H9 (cell line): ENCODE measurements at regions not wholly inside any gene's neighbourhood (a gene's known extent, or its start where the extent isn't known, plus 50 kb on each side); places are given as distances from the start of the nearest gene placed in this dataset.

Experiments used
- DNase-seq: peaks from one replicate; pipeline ENCODE4 v3.0.0-alpha.2; 2017
- H2AFZ ChIP-seq: one replicate; pipeline ENCODE4 v1.6.1; 2013; ENCODE audit warnings: mild to moderate bottlenecking, low read length, control low read depth, moderate library complexity
- H2AK5ac ChIP-seq: 2 replicates; pipeline ENCODE4 v1.6.1; 2013; ENCODE audit warnings: low read length, control low read depth, mixed read lengths; ENCODE audit not compliant: insufficient read length
- H2BK120ac ChIP-seq: one replicate; pipeline ENCODE4 v1.6.1; 2013; ENCODE audit warnings: low read depth, mild to moderate bottlenecking, low read length, control low read depth, inconsistent platforms; ENCODE audit not compliant: poor library complexity, severe bottlenecking
- H2BK12ac ChIP-seq: 2 replicates; pipeline ENCODE4 v1.6.1; 2013; ENCODE audit warnings: low read length, control low read depth, mixed read lengths, low read depth; ENCODE audit not compliant: insufficient read length
- H2BK15ac ChIP-seq: 2 replicates; pipeline ENCODE4 v1.6.1; 2013; ENCODE audit warnings: low read depth, low read length, control low read depth
- H2BK20ac ChIP-seq: one replicate; pipeline ENCODE4 v1.6.1; 2013; ENCODE audit warnings: low read depth, mild to moderate bottlenecking, low read length, control low read depth, inconsistent platforms; ENCODE audit not compliant: poor library complexity, severe bottlenecking
- H2BK5ac ChIP-seq: 2 replicates; pipeline ENCODE4 v1.6.1; 2013; ENCODE audit warnings: low read length, control low read depth, mixed read lengths; ENCODE audit not compliant: insufficient read length
- H3K14ac ChIP-seq: 2 replicates; pipeline ENCODE4 v1.6.1; 2013; ENCODE audit warnings: low read length, control low read depth; ENCODE audit not compliant: insufficient read depth
- H3K18ac ChIP-seq: 2 replicates; pipeline ENCODE4 v1.6.1; 2013; ENCODE audit warnings: low read depth, mild to moderate bottlenecking, mixed read lengths, low read length, control low read depth; ENCODE audit not compliant: insufficient read length
- H3K23ac ChIP-seq: 2 replicates; pipeline ENCODE4 v1.6.1; 2013; ENCODE audit warnings: low read length, control low read depth, mixed read lengths, low read depth; ENCODE audit not compliant: insufficient read length
- H3K23me2 ChIP-seq: 2 replicates; pipeline ENCODE4 v1.6.1; 2013; ENCODE audit warnings: low read depth, mild to moderate bottlenecking, mixed read lengths, low read length, control low read depth; ENCODE audit not compliant: insufficient read length, poor library complexity, severe bottlenecking
- H3K27ac ChIP-seq: 2 replicates; pipeline ENCODE4 v1.5.1; 2013; ENCODE audit warnings: low read length, control low read depth, mixed read lengths, low read depth; ENCODE audit not compliant: insufficient read length
- H3K27me3 ChIP-seq: 2 replicates; pipeline ENCODE4 v1.6.1; 2013; ENCODE audit warnings: low read length, control low read depth, inconsistent platforms; ENCODE audit not compliant: insufficient read depth
- H3K4ac ChIP-seq: 2 replicates; pipeline ENCODE4 v1.6.1; 2013; ENCODE audit warnings: low read depth, mild to moderate bottlenecking, control low read depth, inconsistent platforms, low read length, moderate library complexity
- H3K4me1 ChIP-seq: 2 replicates; pipeline ENCODE4 v1.6.1; 2013; ENCODE audit warnings: low read length, control low read depth, inconsistent platforms; ENCODE audit not compliant: insufficient read depth
- H3K4me2 ChIP-seq: 2 replicates; pipeline ENCODE4 v1.6.1; 2013; ENCODE audit warnings: low read length, control low read depth, mixed read lengths; ENCODE audit not compliant: insufficient read length, insufficient read depth
- H3K56ac ChIP-seq: 2 replicates; pipeline ENCODE4 v1.6.1; 2013; ENCODE audit warnings: low read depth, mild to moderate bottlenecking, mixed read lengths, low read length, control low read depth; ENCODE audit not compliant: insufficient read length
- H3K79me1 ChIP-seq: 2 replicates; pipeline ENCODE4 v1.6.1; 2013; ENCODE audit warnings: low read depth, mild to moderate bottlenecking, moderate library complexity, low read length, control low read depth, inconsistent platforms; ENCODE audit not compliant: insufficient read depth, poor library complexity, severe bottlenecking
- H3K79me2 ChIP-seq: 2 replicates; pipeline ENCODE4 v1.6.1; 2013; ENCODE audit warnings: low read length, control low read depth, inconsistent platforms; ENCODE audit not compliant: insufficient read depth
- H3K9ac ChIP-seq: 2 replicates; pipeline ENCODE4 v1.6.1; 2013; ENCODE audit warnings: low read length, control low read depth, mixed read lengths; ENCODE audit not compliant: insufficient read length; ENCODE audit errors: extremely low read depth
- H3K9me3 ChIP-seq: one replicate; pipeline ENCODE4 v1.6.1; 2013; ENCODE audit warnings: low read depth, low read length, inconsistent platforms; ENCODE audit not compliant: control insufficient read depth
- H3T11ph ChIP-seq: one replicate; pipeline ENCODE4 v1.6.1; 2013; ENCODE audit warnings: mild to moderate bottlenecking, low read length, control low read depth, inconsistent platforms
- H4K20me1 ChIP-seq: one replicate; pipeline ENCODE4 v1.6.1; 2013; ENCODE audit not compliant: control insufficient read depth, insufficient read length, insufficient read depth
- H4K5ac ChIP-seq: 2 replicates; pipeline ENCODE4 v1.6.1; 2013; ENCODE audit warnings: low read depth, mild to moderate bottlenecking, mixed read lengths, low read length, control low read depth; ENCODE audit not compliant: insufficient read length
- H4K8ac ChIP-seq: replicated peaks from 2 replicates; pipeline ENCODE4 v1.6.1; 2013; ENCODE audit warnings: low read length, control low read depth, mixed read lengths, low read depth; ENCODE audit not compliant: insufficient read length
- H4K91ac ChIP-seq: 2 replicates; pipeline ENCODE4 v1.6.1; 2013; ENCODE audit warnings: low read depth, mild to moderate bottlenecking, moderate library complexity, mixed read lengths, low read length, control low read depth; ENCODE audit not compliant: insufficient read length
- H3K27ac Mint-ChIP-seq, 3 experiments: 2 replicates in 2 of 3; 3 replicates in 1 of 3; pipeline ENCODE4 v1.8.0; 2020 to 2021; ENCODE audit warnings: mixed read lengths in 3 of 3, mild to moderate bottlenecking in 1 of 3, moderate library complexity in 1 of 3
- H3K27me3 Mint-ChIP-seq: 2 replicates; pipeline ENCODE4 v1.8.0; 2021; ENCODE audit warnings: low read depth, mild to moderate bottlenecking, moderate library complexity, mixed read lengths
- H3K36me3 Mint-ChIP-seq, 3 experiments: 2 replicates in 2 of 3; 3 replicates in 1 of 3; pipeline ENCODE4 v1.8.0; 2020 to 2021; ENCODE audit warnings: low read depth in 3 of 3, mixed read lengths in 3 of 3; ENCODE audit not compliant: insufficient read depth in 1 of 3
- H3K4me1 Mint-ChIP-seq, 2 experiments: 2 replicates each; pipeline ENCODE4 v1.8.0; 2020; ENCODE audit warnings: mixed read lengths in 2 of 2
- H3K4me3 Mint-ChIP-seq, 2 experiments: 2 replicates in 1 of 2; 3 replicates in 1 of 2; pipeline ENCODE4 v1.8.0; 2020 to 2021; ENCODE audit warnings: mild to moderate bottlenecking in 2 of 2, mixed read lengths in 2 of 2, moderate library complexity in 1 of 2
- H3K9me3 Mint-ChIP-seq, 2 experiments: 2 replicates in 1 of 2; 3 replicates in 1 of 2; pipeline ENCODE4 v1.8.0; 2020; ENCODE audit warnings: mild to moderate bottlenecking in 2 of 2, mixed read lengths in 2 of 2, moderate library complexity in 1 of 2
- WGBS: extraction: QIAGEN DNeasy Blood & Tissue Kit; methylation state at CpG from one replicate; pipeline ENCODE4 v1.1.7; 2013; ENCODE audit warnings: missing lambda C conversion rate, low lambda C conversion rate, mixed read lengths; ENCODE audit not compliant: insufficient read length; ENCODE audit errors: extremely low coverage; 5-methylcytosine and 5-hydroxymethylcytosine counted together
- TF ChIP-seq, protein P1 (sequence below): fragments of 200-600 bp; sonication (generic); conservative IDR thresholded peaks from 3 replicates; pipeline ENCODE4 v1.8.0; 2021; ENCODE audit warnings: antibody characterized with exemption, mild to moderate bottlenecking

DNA sequence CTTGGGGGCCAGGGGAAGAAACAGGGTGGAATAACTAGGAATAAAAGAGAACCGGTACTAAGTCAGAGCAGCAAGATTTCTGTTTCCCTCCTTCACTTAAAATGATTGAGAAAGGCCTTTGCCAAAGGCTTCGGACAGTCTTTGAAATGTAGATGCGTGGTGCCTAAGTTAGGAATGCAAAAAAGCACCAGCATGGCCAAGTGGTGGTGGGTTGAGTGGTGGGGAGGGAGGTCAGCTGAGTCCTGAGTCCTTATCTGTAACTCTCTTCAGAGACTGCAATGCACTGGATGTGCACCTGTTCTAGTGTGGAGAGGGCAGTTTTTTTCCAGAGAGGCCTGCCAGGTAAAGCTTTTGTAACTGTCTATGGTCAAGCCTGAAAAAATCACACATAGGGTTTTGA, 919.9 kb downstream of the FSCB start:
- peak; percentile 27 for DNase-seq
- Histone ChIP-seq H4K91ac (no peak overlapping the region), H4K8ac (no peak overlapping the region), H3K4me1 (no peaks in the 10 kb centered on the region; the same call in 1 of the 2 replicates), H3K4me2 (no peak overlapping the region), H3K9ac (no peak overlapping the region), H2BK12ac (no peak overlapping the region), H2BK20ac (no peak overlapping the region), H3K23ac (no peak overlapping the region), H3K27ac (no peak overlapping the region), H3K14ac (no peak overlapping the region), H2BK15ac (no peak overlapping the region), H2BK5ac (no peak overlapping the region), H2AFZ (no peak overlapping the region), H3K79me2 (no peaks in the 10 kb centered on the region), H3T11ph (no peak overlapping the region), H3K9me3 (no peaks in the 10 kb centered on the region), H2BK120ac (no peak overlapping the region), H3K18ac (no peak overlapping the region), H3K56ac (no peak overlapping the region), H2AK5ac (no peak overlapping the region), H4K20me1 (no peaks in the 10 kb centered on the region), H3K23me2 (no peaks in the 10 kb centered on the region), H3K27me3 (no peaks in the 10 kb centered on the region), H3K4ac (no peak overlapping the region), H4K5ac (no peak overlapping the region), H3K79me1 (no peaks in the 10 kb centered on the region)
- no peaks in the 10 kb centered on the region for H3K27me3 Mint-ChIP-seq
- TF ChIP-seq, protein P1, sequence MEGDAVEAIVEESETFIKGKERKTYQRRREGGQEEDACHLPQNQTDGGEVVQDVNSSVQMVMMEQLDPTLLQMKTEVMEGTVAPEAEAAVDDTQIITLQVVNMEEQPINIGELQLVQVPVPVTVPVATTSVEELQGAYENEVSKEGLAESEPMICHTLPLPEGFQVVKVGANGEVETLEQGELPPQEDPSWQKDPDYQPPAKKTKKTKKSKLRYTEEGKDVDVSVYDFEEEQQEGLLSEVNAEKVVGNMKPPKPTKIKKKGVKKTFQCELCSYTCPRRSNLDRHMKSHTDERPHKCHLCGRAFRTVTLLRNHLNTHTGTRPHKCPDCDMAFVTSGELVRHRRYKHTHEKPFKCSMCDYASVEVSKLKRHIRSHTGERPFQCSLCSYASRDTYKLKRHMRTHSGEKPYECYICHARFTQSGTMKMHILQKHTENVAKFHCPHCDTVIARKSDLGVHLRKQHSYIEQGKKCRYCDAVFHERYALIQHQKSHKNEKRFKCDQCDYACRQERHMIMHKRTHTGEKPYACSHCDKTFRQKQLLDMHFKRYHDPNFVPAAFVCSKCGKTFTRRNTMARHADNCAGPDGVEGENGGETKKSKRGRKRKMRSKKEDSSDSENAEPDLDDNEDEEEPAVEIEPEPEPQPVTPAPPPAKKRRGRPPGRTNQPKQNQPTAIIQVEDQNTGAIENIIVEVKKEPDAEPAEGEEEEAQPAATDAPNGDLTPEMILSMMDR, result no peak
- no CpG with 5 or more reads among the region's 3 CpGs for WGBS
- H3K4me3 Mint-ChIP-seq, result no peak overlapping the region
- H3K4me1 Mint-ChIP-seq, result peaks cover 5% of the 10 kb centered on the region in 2 experiments
- peaks cover 5 to 9% of the 10 kb centered on the region in 2 experiments; a peak in 4 of 5 replicates for H3K9me3 Mint-ChIP-seq
- H3K27ac Mint-ChIP-seq, result no peak overlapping the region
- peaks cover 7 to 10% (median 8%) of the 10 kb centered on the region in 3 experiments; a peak in 5 of 7 replicates for H3K36me3 Mint-ChIP-seq
